ENCODE measurements at regions not wholly inside any gene's neighbourhood (a gene's known extent, or its start where the extent isn't known, plus 50 kb on each side); places are given as distances from the start of the nearest gene placed in this dataset.

DNA sequence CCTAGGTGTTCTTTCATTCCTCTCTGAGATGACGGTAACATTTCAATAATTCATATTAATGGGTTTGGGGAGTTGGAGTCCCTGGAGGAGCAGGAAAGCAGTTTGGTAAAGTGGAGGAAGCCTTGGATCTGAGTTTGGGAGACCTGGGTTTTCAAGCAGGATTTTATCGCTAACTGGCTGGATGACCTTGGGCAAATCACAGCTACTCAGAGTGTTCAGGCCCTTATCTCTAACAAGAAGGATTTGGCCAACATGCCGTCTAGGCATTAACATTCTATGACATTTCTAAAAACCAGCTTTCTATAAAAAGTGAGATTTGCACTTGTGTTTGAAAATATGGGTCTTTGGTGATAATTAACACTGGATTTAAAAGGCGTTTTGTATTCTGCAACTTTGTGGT is 59.7 kb upstream of the MEX3C start:
- TF ChIP-seq POLR2A (IDR thresholded peaks at IDR 0.05; ENCODE audit: insufficient read depth in 1 of 2, low read depth in 2 of 2, low read length in 2 of 2) (no peak), SAP130 (CRISPR knock-in tag; IDR thresholded peaks at IDR 0.05; ENCODE audit: low read depth) (no peak), TOE1 (CRISPR knock-in tag; IDR thresholded peaks at IDR 0.05) (no peak)
- TF ChIP-seq, protein P1, sequence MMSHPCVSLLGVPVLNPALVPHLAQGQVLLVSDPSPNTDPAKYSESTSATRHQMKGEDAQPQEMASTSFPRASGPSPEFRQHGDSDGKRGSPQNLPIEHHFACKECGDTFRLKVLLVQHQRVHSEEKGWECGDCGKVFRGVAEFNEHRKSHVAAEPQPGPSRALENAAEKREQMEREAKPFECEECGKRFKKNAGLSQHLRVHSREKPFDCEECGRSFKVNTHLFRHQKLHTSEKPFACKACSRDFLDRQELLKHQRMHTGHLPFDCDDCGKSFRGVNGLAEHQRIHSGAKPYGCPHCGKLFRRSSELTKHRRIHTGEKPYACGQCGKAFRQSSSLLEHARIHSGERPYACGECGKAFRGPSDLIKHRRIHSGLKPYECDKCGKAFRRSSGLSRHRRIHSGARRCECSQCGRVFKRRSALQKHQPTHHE (CRISPR knock-in tag; IDR thresholded peaks at IDR 0.05; ENCODE audit: borderline replicate concordance) = no peak
- TF ChIP-seq, protein P2, sequence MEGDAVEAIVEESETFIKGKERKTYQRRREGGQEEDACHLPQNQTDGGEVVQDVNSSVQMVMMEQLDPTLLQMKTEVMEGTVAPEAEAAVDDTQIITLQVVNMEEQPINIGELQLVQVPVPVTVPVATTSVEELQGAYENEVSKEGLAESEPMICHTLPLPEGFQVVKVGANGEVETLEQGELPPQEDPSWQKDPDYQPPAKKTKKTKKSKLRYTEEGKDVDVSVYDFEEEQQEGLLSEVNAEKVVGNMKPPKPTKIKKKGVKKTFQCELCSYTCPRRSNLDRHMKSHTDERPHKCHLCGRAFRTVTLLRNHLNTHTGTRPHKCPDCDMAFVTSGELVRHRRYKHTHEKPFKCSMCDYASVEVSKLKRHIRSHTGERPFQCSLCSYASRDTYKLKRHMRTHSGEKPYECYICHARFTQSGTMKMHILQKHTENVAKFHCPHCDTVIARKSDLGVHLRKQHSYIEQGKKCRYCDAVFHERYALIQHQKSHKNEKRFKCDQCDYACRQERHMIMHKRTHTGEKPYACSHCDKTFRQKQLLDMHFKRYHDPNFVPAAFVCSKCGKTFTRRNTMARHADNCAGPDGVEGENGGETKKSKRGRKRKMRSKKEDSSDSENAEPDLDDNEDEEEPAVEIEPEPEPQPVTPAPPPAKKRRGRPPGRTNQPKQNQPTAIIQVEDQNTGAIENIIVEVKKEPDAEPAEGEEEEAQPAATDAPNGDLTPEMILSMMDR (CRISPR knock-in tag; IDR thresholded peaks at IDR 0.05) = no peak

All from HepG2 (cell line).